HS-27A (cell line): ENCODE measurements at regions not wholly inside any gene's neighbourhood (a gene's known extent, or its start where the extent isn't known, plus 50 kb on each side); places are given as distances from the start of the nearest gene placed in this dataset.

Experiments
- DNase-seq: peaks from one replicate; pipeline ENCODE4 v3.0.0-alpha.2; 2012; ENCODE audit warnings: low read depth, missing footprints

- DNase-seq, result no peak
Observed at GRCh38 chr4:38230121-38230801, 270.1 kb downstream of the PTTG2 start.

DNA sequence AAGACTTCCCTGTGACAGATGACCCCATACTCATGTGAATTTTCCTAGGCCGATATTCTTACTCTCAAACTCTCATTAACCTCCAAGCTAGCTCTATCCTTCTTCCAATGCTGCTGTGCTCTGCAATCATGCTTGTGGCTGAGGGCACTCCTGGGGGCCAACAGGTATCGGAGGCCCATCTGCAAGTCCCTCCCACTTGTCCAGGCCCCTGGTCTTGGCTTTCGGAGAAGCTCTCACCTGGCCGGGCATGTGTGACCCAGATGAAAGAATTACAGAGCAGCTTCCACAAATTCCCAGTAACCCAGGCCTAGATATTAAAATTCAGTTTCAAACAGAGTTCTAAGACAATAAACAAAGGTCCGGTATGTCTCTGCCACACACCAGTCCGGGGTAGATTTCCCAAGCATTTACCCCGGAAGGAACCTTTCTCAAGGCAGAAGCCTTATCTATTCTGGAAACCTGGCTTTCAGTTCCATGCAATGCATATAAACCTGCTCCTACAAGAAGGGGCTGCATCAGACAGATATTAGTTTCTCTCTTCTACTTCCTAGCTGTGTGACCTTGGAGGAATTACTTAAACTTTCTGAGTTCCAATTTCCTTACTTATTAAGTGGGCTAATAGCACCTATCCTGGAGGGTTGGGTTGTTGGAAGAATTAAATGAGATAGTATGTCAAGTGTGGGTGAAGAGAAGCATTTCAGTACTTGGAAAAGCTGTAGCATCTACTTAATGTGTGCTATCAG is 270.8 kb downstream of the PTTG2 start:
- DNase-seq, result no peak

DNA sequence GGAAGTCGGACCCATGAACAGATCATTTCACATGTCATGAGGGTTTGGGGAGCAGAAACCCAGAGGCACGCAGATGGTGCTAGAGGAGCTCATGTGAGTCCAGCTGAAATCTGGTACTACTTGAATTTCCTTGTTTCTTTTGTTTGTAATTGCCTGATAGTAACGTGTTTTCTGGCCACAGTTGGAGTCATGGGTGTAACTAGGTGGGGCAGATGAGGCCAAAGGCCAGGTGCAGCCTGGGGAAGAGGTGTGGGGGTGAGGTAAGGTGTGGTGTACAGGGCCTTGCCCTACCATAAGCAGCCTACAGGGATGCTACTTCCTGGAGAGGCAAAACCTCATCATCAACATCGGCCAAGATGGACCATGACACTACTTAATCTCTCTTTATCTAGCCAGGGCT is 271.4 kb downstream of the PTTG2 start:
- DNase-seq, result no peak

DNA sequence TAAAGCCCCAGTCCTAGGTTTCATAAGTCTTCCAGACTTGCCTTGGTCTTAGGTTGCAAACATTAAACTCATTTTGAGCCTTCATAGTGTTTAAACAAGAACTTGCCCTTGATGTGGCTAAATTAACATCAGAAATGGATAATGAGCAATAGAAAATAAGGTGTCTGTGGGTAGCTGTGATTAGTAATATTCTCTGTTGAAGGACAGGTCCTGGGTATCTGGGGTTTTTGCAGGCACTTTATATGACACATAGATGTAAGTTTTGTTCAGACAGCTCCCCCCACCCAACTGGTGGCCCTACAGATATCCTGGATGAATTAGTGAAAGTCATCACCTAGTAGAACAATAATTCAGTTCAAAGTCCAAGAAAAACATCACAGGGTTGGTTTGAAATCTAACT is 272.5 kb downstream of the PTTG2 start:
- no peak for DNase-seq

DNA sequence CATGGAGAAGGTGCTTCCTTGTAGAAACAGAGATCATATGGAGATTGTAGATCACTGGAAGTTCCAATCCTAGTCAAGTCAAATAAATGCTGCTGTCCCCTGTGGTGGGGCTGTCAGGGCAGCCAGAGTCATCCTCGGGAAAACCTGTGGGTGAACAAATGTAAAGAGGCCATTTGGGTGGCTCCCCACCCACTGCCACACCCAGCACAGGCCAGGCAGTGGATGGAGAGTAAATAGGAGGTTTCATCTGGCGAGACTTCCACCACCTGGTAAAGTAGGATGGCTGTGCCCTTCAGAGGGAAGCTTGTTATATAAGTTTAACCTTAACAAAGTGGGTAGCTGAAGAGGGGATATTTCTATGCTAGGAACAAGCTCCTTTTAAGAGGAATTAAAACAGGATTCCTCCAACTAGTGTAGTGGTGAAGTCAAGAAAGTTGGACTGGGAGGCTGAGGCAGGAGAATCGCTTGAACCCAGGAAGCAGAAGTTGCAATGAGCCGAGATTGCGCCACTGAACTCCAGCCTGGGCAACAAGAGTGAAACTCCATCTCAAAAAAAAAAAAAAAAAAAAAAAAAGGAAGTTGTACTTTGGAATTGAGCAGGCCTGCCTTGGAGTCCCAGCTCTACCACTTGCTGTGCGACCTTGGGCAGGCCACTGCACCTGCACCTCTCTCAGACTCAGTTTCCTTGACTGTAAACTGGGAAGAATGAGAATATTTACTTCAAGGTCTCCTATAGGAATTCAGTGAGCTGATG is 273.7 kb downstream of the PTTG2 start:
- no peak for DNase-seq

- DNase-seq, result no peak
Observed at GRCh38 chr4:38235354-38235753, 275.2 kb downstream of the PTTG2 start.

- DNase-seq, result no peak
Observed at GRCh38 chr4:38236003-38236402, 275.8 kb downstream of the PTTG2 start.

DNA sequence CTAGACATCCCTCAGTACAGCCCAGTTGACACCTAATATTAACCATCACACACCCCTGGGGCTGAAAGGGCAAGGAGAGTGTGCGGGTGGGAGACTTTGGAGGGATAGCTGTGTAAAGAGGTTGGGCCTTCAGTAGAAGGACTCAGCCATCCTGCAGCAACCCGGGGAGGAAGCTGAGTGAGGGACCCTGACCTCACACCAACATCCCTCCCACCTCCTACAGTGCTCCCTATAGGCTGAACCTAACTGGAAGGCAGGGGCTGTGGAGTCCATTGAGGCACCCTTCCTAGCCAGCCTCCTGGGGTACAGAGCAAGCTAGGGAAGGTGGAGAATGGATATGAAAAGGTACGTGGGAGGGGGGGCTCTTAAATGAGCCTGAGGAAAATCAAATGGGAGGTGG is 276.3 kb downstream of the PTTG2 start:
- DNase-seq, result no peak

- no peak for DNase-seq
Observed at GRCh38 chr4:38237139-38237538, 276.9 kb downstream of the PTTG2 start.

DNA sequence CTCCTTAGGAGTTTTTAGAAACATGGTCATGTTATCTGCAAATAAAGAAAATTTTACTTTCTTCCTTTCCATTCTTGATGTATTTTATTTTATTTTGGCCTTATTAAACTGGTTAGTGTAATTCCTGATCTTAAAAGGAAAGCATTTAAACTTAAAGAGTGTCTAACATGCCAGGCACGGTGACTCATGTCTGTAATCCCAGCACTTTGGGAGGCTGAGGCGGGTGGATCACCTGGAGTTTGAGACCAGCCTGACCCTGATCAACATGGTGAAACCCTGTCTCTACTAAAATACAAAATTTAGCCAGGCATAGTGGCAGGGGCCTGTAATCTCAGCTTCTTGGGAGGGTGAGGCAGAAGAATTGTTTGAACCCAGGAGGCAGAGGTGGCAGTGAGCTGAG is 281.3 kb downstream of the PTTG2 start:
- DNase-seq, result no peak

GRCh38 chr4:38242101-38242500 is 281.9 kb downstream of the PTTG2 start:
- no peak for DNase-seq

DNA sequence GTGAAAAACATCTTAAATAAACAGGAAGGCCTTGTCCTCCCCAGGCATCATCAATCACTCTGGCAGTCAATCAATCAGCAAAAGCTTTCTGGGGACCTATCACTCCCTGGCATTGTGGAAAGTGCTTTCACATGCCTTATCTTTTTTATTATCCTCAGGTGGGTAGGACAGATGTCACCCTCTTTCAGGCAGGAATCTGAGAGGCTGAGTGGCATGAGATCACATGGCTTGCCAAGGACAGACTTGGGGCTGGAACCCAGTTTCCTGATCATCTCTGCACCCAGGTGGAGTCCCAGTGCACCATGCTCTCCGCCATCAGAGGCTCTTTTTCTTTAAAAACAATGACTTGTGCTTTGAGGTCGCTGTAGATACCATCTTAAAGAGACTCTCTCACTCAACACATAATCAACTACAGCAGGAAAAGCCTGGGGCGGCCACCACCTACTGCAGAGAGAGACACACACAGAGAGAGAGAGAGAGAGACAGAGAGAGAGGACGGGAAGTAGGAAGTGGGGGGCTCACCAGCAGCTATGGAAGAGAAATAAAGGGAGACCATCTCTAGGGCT is 282.7 kb downstream of the PTTG2 start:
- DNase-seq, result no peak

GRCh38 chr4:38243388-38244053 is 283.3 kb downstream of the PTTG2 start:
- no peak for DNase-seq

DNA sequence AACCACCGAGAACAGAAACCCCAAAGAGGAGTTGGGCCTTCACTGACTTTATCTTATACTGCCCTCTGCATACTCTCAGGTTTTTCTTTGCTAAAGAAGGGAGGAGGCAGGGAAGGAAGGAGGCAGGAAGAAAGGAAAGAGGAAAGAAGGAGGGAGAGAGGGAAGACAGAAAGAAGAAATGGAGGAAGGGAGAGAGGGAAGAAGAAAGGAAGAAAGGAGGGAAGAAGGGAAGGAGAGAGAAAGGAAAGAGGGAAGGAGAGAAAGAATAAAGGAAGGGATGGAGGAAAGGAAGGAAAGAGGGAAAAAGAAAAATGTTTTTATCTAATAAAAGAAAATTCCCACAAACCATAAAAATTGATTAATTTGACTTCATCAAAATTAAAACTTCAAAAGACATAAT is 294.6 kb downstream of the PTTG2 start:
- no peak for DNase-seq

GRCh38 chr4:38255572-38255971 is 295.4 kb downstream of the PTTG2 start:
- DNase-seq, result no peak

DNA sequence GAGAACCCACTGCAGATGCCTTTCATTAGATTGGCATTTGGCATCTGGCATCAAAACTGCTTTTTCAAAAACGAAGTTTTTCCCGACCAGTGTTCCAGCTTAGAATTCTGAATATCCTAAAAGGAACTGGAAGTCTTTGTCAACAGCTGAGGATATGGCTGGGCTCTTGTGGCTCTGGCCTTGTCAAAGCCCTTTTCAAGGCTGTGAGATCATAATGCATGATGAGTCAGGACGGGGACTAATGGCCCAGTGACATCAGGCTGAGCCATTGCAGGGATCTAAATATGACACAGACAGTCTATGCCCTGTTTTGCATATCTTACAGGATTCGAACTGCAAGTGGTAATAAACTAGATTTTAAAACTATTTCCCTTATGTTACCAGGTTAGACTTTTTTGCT is 306.4 kb downstream of the PTTG2 start:
- no peak for DNase-seq

DNA sequence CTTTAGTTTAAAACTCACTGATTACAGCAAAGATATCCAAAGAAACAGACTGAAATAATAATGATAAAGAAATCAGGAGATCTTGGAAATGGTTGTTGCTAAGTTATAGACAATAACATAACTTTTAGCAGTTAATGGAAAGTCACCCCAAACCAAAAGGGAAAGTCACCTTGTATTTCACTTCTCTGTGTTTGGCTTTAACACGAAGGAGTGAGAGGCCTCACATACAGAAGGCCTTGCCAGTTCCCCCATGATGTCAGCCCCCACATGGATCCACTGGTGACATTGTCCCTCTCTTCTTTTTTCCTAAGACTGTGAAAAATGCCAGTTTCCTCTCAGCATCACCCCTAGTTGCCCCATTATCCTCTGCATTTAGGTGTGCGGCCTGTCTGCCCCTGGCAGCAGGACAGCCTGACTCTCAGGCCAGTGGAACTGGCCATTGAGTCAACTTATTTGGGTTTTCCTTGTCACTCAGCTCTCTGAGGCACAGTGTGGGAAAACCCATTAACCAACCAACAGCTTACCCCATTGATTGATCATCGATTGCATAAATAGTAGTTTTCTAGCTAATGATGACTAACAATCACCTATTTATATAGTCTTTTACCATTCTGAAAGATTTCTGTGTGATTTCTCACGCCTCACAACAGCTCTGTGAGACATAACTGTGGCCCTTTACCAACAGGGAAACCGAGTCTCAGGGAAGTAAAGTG is 308.1 kb downstream of the PTTG2 start:
- DNase-seq, result no peak

DNA sequence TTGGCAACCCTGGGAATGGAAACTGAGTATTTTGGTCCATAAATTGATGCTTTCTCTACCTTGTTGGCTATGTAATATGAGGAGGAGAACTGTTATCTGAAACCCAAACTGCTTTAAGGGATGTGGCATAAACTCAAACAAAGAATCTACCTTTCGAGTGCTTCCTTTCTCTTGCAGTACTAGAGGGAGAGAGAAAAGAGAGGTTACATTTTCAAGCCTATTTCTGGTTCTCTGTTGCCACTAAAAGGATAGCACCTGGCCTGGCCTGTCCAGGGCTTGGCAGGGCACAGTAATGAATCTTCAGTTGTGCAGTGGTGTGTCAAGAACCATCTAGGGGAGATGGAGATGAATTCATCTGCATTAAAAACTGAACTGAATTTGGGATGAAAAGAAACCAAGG is 308.6 kb downstream of the PTTG2 start:
- DNase-seq, result no peak

DNA sequence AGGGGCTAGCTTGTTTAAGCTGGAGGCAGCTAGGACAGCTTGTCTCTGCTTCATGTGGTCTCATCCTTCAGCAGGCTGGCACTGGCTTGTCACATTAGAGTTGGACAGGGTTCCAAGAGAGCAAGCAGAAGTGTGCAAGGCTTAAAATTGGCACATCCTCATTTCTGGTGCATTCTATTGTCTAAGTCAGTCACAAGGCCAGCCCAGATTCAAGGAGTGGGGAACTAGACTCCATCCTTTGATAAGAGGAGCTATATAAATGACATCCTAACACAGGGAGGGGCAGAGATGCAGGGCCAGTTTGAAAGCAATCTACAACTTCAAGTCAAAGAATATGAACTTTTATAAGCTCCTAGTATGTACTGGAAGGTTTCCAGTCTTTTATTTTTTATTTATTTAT is 313.2 kb downstream of the PTTG2 start:
- DNase-seq, result no peak

- DNase-seq, result no peak
Observed at GRCh38 chr4:38275331-38276100, 315.3 kb downstream of the PTTG2 start.

DNA sequence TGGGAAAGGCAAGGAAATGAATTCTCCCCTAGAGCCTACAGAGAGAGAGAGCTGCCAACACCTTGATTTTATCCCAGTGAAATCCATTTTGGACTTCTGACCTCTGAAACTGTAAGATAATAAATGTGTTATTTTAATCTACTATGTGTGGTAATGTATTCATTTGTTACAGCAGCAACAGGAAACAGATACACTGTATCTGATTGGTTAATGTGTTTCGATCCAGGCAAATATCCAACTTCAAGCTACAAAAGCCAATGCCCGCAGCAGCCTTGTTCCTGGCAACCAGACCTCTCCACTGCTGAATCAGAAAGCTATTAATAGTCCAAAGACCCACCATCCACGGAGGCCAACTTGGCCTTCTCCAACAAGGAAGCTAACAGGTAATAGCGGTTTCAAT is 318.1 kb downstream of the PTTG2 start:
- no peak for DNase-seq
